ENCODE measurements at regions not wholly inside any gene's neighbourhood (a gene's known extent, or its start where the extent isn't known, plus 50 kb on each side); places are given as distances from the start of the nearest gene placed in this dataset.

GRCh38 chr9:28779243-28779642 is 1206.0 kb upstream of the C9orf72 start:
- no peaks in the 10 kb centered on the region for H3K9me3 ChIP-seq (ENCODE audit: control insufficient read depth, low read length)
- peaks cover 2% of the 10 kb centered on the region for H3K27me3 Mint-ChIP-seq (ENCODE audit: insufficient read depth)
- no peak overlapping the region for H3K4me3 Mint-ChIP-seq
- H3K27ac ChIP-seq (ENCODE audit: low read depth, low read length) = no peak overlapping the region
- no peak for TF ChIP-seq CTCF (conservative IDR thresholded peaks at IDR 0.05)
- no peaks in the 10 kb centered on the region for H3K36me3 ChIP-seq (ENCODE audit: control insufficient read depth, insufficient read depth, low read length)
- H3K4me3 ChIP-seq (ENCODE audit: low read length) = no peak overlapping the region
- no peaks in the 10 kb centered on the region for H3K27me3 ChIP-seq (ENCODE audit: control insufficient read depth, insufficient read depth, low read length, poor library complexity, severe bottlenecking)
- H3K4me1 ChIP-seq (ENCODE audit: control insufficient read depth, insufficient read depth, low read length) = no peaks in the 10 kb centered on the region
- H3K9me3 Mint-ChIP-seq = peaks cover 2% of the 10 kb centered on the region
- no peak for DNase-seq
- H3K27ac Mint-ChIP-seq = no peak overlapping the region
- H3K9ac ChIP-seq (ENCODE audit: extremely low read depth, low read length, poor library complexity, severe bottlenecking) = no peak overlapping the region
- H3K36me3 Mint-ChIP-seq (ENCODE audit: low read depth) = peaks cover 3% of the 10 kb centered on the region
- H3K4me1 Mint-ChIP-seq = peaks cover 7% of the 10 kb centered on the region

GRCh38 chr9:28781481-28781880 is 1208.2 kb upstream of the C9orf72 start:
- no peaks in the 10 kb centered on the region for H3K27me3 ChIP-seq (ENCODE audit: control insufficient read depth, insufficient read depth, low read length, poor library complexity, severe bottlenecking)
- no peak for DNase-seq
- H3K27ac Mint-ChIP-seq = no peak overlapping the region

GRCh38 chr9:28782630-28783029 is 1209.3 kb upstream of the C9orf72 start:
- peaks cover 2% of the 10 kb centered on the region for H3K9me3 Mint-ChIP-seq
- no peak overlapping the region for H3K27ac Mint-ChIP-seq
- no peak for DNase-seq
- Histone ChIP-seq H3K27ac (ENCODE audit: low read depth, low read length) (no peak overlapping the region), H3K27me3 (ENCODE audit: control insufficient read depth, insufficient read depth, low read length, poor library complexity, severe bottlenecking) (no peaks in the 10 kb centered on the region), H3K9ac (ENCODE audit: extremely low read depth, low read length, poor library complexity, severe bottlenecking) (no peak overlapping the region), H3K36me3 (ENCODE audit: control insufficient read depth, insufficient read depth, low read length) (no peaks in the 10 kb centered on the region), H3K4me1 (ENCODE audit: control insufficient read depth, insufficient read depth, low read length) (no peaks in the 10 kb centered on the region), H3K9me3 (ENCODE audit: control insufficient read depth, low read length) (no peaks in the 10 kb centered on the region), H3K4me3 (ENCODE audit: low read length) (no peak overlapping the region)
- H3K4me3 Mint-ChIP-seq = no peak overlapping the region
- H3K36me3 Mint-ChIP-seq (ENCODE audit: low read depth) = peaks cover 1% of the 10 kb centered on the region
- peaks cover 7% of the 10 kb centered on the region for H3K4me1 Mint-ChIP-seq
- TF ChIP-seq CTCF (conservative IDR thresholded peaks at IDR 0.05) = no peak
- H3K27me3 Mint-ChIP-seq (ENCODE audit: insufficient read depth) = no peaks in the 10 kb centered on the region
- WGBS, 2 experiments (ENCODE audit: insufficient coverage in 1 of 2, insufficient read length in 1 of 2) = 100% methylated on average over 1 of the region's 1 CpG; no CpG with 5 or more reads in 1 of the 2 experiments

More at GRCh38 chr9:28781481-28781880, 1208.2 kb upstream of the C9orf72 start:
- H3K36me3 ChIP-seq (ENCODE audit: control insufficient read depth, insufficient read depth, low read length) = no peaks in the 10 kb centered on the region
- no peak overlapping the region for H3K27ac ChIP-seq (ENCODE audit: low read depth, low read length)
- H3K9me3 ChIP-seq (ENCODE audit: control insufficient read depth, low read length) = no peaks in the 10 kb centered on the region
- Mint-ChIP-seq H3K4me1 (peaks cover 7% of the 10 kb centered on the region), H3K4me3 (no peak overlapping the region), H3K27me3 (ENCODE audit: insufficient read depth) (peaks cover 2% of the 10 kb centered on the region), H3K36me3 (ENCODE audit: low read depth) (peaks cover 3% of the 10 kb centered on the region), H3K9me3 (peaks cover 2% of the 10 kb centered on the region)
- H3K4me1 ChIP-seq (ENCODE audit: control insufficient read depth, insufficient read depth, low read length) = no peaks in the 10 kb centered on the region
- H3K4me3 ChIP-seq (ENCODE audit: low read length) = no peak overlapping the region
- no peak overlapping the region for H3K9ac ChIP-seq (ENCODE audit: extremely low read depth, low read length, poor library complexity, severe bottlenecking)
- no peak for TF ChIP-seq CTCF (conservative IDR thresholded peaks at IDR 0.05)
